ENCODE measurements at regions not wholly inside any gene's neighbourhood (a gene's known extent, or its start where the extent isn't known, plus 50 kb on each side); places are given as distances from the start of the nearest gene placed in this dataset.

GRCh38 chr6:108742041-108742440 is 106.2 kb upstream of the ARMC2 start:
- TF ChIP-seq CTCF (conservative IDR thresholded peaks at IDR 0.05; ENCODE audit: low read depth in 2 of 2), result no peak
- no peak for TF ChIP-seq EZH2 (IDR thresholded peaks at IDR 0.05; ENCODE audit: low read depth, unreplicated experiment)
- TF ChIP-seq EZH2phosphoT487 (IDR thresholded peaks at IDR 0.05; ENCODE audit: unreplicated experiment), result no peak
- TF ChIP-seq REST (IDR thresholded peaks at IDR 0.05; ENCODE audit: unreplicated experiment), result no peak
- no peak for TF ChIP-seq CREB1 (CRISPR knock-in tag; IDR thresholded peaks at IDR 0.05; ENCODE audit: low read depth)
- TF ChIP-seq POLR2AphosphoS5 (IDR thresholded peaks at IDR 0.05; ENCODE audit: low read depth), result no peak
- no peak for TF ChIP-seq ZNF462 (CRISPR knock-in tag; IDR thresholded peaks at IDR 0.05)
- TF ChIP-seq JUNB (IDR thresholded peaks at IDR 0.05; ENCODE audit: unreplicated experiment), result no peak
- no peak for TF ChIP-seq NANOG (IDR thresholded peaks at IDR 0.05; ENCODE audit: borderline replicate concordance)
- TF ChIP-seq STAT1 (IDR thresholded peaks at IDR 0.05; ENCODE audit: unreplicated experiment), result no peak
- TF ChIP-seq ZNF114 (CRISPR knock-in tag; IDR thresholded peaks at IDR 0.05), result no peak
- TF ChIP-seq ETS1 (IDR thresholded peaks at IDR 0.05), result no peak

Measured in GM23338 (cell line).